Mesothelial cell of epicardium (in vitro differentiated cells): ENCODE measurements at regions not wholly inside any gene's neighbourhood (a gene's known extent, or its start where the extent isn't known, plus 50 kb on each side); places are given as distances from the start of the nearest gene placed in this dataset.
"Not testable (repeated sequence)": the region's sequence is repeated elsewhere in the genome, so short reads cannot be mapped to it uniquely, and the experiment has no call there.

ENCODE experiments used
- DNase-seq, 2 experiments: peaks; one replicate each; pipeline ENCODE4 v3.0.0; 2021; ENCODE audit warnings: low spot score in 2 of 2; ENCODE audit not compliant: unreplicated experiment in 2 of 2
- H3K27ac Mint-ChIP-seq: 2 replicates; pipeline ENCODE4 v1.8.0; 2021; ENCODE audit warnings: mixed read lengths
- H3K27me3 Mint-ChIP-seq: 2 replicates; pipeline ENCODE4 v1.8.0; 2021; ENCODE audit warnings: low read depth, mixed read lengths
- H3K36me3 Mint-ChIP-seq: 2 replicates; pipeline ENCODE4 v1.8.0; 2021; ENCODE audit warnings: mixed read lengths
- H3K4me1 Mint-ChIP-seq: 2 replicates; pipeline ENCODE4 v1.8.0; 2021; ENCODE audit warnings: mixed read lengths
- H3K4me3 Mint-ChIP-seq: 2 replicates; pipeline ENCODE4 v1.8.0; 2021; ENCODE audit warnings: mild to moderate bottlenecking, moderate library complexity, mixed read lengths
- H3K9me3 Mint-ChIP-seq: 2 replicates; pipeline ENCODE4 v1.8.0; 2021; ENCODE audit warnings: mixed read lengths
- CTCF ChIP-seq: fragments of 200-600 bp; sonication (generic); IDR thresholded peaks from one replicate; pipeline ENCODE4 v1.5.0; 2021; ENCODE audit warnings: antibody characterized with exemption; ENCODE audit not compliant: unreplicated experiment

DNA sequence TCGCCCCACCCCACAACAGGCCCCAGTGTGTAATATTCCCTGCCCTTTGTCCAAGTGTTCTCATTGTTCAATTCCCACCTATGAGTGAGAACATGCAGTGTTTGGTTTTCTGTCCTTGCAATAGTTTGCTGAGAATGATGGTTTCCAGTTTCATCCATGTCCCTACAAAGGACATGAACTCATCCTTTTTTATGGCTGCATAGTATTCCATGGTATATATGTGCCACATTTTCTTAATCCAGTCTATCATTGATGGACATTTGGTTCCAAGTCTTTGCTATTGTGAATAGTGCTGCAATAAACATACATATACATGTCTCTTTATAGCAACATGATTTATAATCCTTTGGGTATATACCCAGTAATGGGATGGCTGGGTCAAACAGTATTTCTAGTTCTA, 132.7 kb downstream of the SNX10 start:
- not testable (repeated sequence) for H3K4me3 Mint-ChIP-seq, H3K27me3 Mint-ChIP-seq, H3K9me3 Mint-ChIP-seq, H3K27ac Mint-ChIP-seq, DNase-seq
- peaks cover 45% of the 10 kb centered on the region for H3K4me1 Mint-ChIP-seq
- peaks cover 25% of the 10 kb centered on the region for H3K36me3 Mint-ChIP-seq

DNA sequence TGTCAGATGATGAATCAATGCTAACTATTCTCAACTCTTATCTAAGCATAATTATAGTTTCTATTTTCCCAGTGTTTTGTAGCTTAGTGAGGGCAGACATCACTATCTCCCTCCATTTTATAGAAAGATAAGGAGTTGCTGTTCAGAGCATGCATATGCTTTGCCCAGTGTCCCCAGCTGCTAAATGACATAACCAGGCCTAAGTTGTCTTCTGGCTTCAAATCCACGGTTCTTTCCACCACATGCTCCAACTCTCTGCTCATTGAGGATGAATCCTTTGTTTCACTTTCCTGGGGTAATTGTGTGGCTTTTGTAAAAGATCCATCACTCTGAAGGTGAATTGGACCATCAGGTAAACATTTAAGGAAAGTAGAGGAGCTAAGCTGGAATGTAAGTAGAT, 134.0 kb downstream of the SNX10 start:
- Mint-ChIP-seq H3K27ac (peak overlapping the region; percentile 90), H3K9me3 (no peaks in the 10 kb centered on the region), H3K4me3 (no peak overlapping the region), H3K4me1 (peaks cover 34% of the 10 kb centered on the region), H3K36me3 (peaks cover 25% of the 10 kb centered on the region), H3K27me3 (no peaks in the 10 kb centered on the region)
- DNase-seq, result no peak
- no peak for TF ChIP-seq CTCF

DNA sequence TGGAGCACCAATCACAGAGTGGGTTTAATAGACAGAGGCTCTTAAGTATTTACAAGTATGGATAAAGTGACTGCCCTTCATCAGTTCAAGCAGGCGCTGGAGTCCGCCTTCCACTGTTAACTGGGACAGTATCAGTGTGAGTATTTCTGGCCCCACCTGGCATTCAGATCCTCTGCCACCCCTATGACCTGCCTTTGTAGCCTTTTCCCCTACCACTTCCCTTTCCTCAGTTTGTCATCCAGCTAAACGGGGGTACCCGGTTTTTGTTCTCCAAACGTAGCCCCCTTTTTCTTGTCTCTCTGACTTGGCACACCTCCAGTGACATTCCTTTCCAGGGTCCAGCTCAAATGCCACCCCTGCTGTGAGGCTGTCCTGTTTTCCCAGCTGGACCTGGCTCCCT, 134.4 kb downstream of the SNX10 start:
- Mint-ChIP-seq H3K27ac (peak overlapping the region; percentile 90), H3K27me3 (no peaks in the 10 kb centered on the region), H3K36me3 (peaks cover 25% of the 10 kb centered on the region), H3K4me1 (peaks cover 30% of the 10 kb centered on the region), H3K4me3 (no peak overlapping the region), H3K9me3 (no peaks in the 10 kb centered on the region)
- no peak for TF ChIP-seq CTCF
- no peak for DNase-seq

DNA sequence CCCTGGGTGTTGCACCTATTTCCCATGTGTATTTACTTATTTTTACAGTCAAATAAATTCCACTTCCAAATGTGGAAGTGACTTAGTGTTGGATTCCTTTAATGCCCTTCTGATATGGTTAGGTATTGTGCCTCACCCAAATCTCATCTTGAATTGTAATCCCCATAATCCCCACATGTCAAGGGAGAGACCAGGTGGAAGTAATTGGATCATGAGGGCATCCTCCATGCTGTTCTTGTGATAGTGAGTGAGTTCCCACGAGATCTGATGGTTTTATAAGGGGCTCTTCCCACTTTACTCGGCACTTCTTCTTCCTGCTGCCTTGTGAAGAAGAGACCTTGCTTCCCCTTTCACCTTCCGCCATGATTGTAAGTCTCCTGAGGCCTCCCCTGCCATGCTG, 136.9 kb downstream of the SNX10 start:
- peaks cover 26% of the 10 kb centered on the region for H3K4me1 Mint-ChIP-seq
- DNase-seq, result no peak
- H3K27ac Mint-ChIP-seq, result no peak overlapping the region
- no peaks in the 10 kb centered on the region for H3K9me3 Mint-ChIP-seq
- TF ChIP-seq CTCF, result no peak
- H3K36me3 Mint-ChIP-seq, result peaks cover 9% of the 10 kb centered on the region
- no peaks in the 10 kb centered on the region for H3K27me3 Mint-ChIP-seq
- no peak overlapping the region for H3K4me3 Mint-ChIP-seq

DNA sequence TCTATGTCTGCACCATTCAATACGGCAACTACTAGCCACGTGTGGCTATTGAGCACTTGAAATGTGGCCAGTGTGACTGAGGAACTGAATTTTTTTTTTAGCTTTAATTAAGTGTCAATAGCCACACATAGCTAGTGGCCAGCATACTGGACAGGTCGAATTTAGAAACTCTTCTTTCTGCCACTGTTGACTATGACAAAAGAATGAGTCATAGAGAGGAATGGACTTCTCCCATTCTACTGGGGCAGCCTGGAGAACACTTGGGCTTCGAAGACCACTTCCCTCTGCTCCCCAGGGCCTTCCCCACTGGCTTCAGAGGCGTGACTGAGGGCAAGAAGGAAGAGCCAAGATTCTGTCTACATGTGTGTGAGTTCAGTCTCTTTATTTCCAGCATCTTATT, 137.5 kb downstream of the SNX10 start:
- Mint-ChIP-seq H3K27ac (no peak overlapping the region), H3K27me3 (no peaks in the 10 kb centered on the region), H3K36me3 (peaks cover 9% of the 10 kb centered on the region), H3K9me3 (peaks cover 3% of the 10 kb centered on the region), H3K4me3 (no peak overlapping the region), H3K4me1 (peaks cover 30% of the 10 kb centered on the region)
- TF ChIP-seq CTCF, result no peak
- DNase-seq, result no peak

- H3K36me3 Mint-ChIP-seq, result peaks cover 7% of the 10 kb centered on the region
- H3K9me3 Mint-ChIP-seq, result peaks cover 8% of the 10 kb centered on the region
- H3K4me3 Mint-ChIP-seq, result no peak overlapping the region
Observed at GRCh38 chr7:26434974-26435373, 143.3 kb downstream of the SNX10 start.

More at GRCh38 chr7:26434974-26435373, 143.3 kb downstream of the SNX10 start:
- peaks cover 62% of the 10 kb centered on the region for H3K4me1 Mint-ChIP-seq
- DNase-seq, result no peak
- no peak for TF ChIP-seq CTCF
- H3K27ac Mint-ChIP-seq, result peak overlapping the region; percentile 90
- no peaks in the 10 kb centered on the region for H3K27me3 Mint-ChIP-seq
